Epithelial cell of proximal tubule (primary cell): ENCODE measurements at regions not wholly inside any gene's neighbourhood (a gene's known extent, or its start where the extent isn't known, plus 50 kb on each side); places are given as distances from the start of the nearest gene placed in this dataset.
"Not testable (repeated sequence)": the region's sequence is repeated elsewhere in the genome, so short reads cannot be mapped to it uniquely, and the experiment has no call there.

Experiments
- DNase-seq: peaks from one replicate; pipeline ENCODE4 v3.0.0-alpha.2; 2011; ENCODE audit warnings: low read depth
- H3K4me3 ChIP-seq: 2 replicates; pipeline ENCODE4 v1.5.1; 2011; ENCODE audit warnings: low read depth, mild to moderate bottlenecking, low read length
- TF ChIP-seq, protein P1 (sequence below): conservative IDR thresholded peaks from 2 replicates; pipeline ENCODE4 v1.5.1; 2012; ENCODE audit warnings: low read depth, mild to moderate bottlenecking, low read length

DNA sequence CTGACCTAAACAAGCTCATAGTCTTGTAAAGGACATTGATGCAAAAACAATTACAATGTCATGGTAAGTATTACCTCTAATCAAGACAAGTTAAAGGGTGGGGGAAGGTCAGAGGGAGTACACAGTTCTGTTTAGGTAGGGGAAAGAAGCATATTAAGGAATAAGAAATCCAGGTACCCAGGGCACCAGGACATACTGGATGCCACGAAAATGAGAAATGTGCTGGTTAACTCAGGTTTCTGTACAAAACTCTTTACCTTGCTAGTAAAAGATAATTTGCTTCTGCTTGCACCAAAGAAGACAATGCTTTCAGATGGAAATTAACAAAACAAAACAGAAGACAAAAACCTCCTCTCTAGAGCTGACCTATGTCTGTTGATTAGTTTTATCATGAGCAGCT is 70.7 kb upstream of the MED13 start:
- no peak overlapping the region for H3K4me3 ChIP-seq
- TF ChIP-seq, protein P1, sequence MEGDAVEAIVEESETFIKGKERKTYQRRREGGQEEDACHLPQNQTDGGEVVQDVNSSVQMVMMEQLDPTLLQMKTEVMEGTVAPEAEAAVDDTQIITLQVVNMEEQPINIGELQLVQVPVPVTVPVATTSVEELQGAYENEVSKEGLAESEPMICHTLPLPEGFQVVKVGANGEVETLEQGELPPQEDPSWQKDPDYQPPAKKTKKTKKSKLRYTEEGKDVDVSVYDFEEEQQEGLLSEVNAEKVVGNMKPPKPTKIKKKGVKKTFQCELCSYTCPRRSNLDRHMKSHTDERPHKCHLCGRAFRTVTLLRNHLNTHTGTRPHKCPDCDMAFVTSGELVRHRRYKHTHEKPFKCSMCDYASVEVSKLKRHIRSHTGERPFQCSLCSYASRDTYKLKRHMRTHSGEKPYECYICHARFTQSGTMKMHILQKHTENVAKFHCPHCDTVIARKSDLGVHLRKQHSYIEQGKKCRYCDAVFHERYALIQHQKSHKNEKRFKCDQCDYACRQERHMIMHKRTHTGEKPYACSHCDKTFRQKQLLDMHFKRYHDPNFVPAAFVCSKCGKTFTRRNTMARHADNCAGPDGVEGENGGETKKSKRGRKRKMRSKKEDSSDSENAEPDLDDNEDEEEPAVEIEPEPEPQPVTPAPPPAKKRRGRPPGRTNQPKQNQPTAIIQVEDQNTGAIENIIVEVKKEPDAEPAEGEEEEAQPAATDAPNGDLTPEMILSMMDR: no peak
- no peak for DNase-seq

DNA sequence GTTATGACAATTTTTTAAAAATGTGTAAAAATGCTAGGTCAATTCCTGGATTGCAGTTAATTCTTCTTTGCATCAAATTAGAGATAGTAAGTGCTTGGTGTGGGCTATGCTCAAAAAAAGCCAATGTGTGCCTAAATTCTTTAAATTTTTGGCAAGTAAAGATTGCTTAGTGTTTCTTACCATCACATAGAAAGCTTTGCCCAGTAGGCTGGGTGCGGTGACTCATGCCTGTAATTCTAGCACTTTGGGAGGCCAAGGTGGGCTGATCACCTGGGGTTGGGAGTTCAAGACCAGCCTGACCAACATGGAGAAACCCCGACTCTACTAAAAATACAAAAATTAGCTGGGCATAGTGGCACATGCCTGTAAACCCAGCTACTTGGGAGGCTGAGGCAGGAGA is 70.0 kb upstream of the MED13 start:
- not testable (repeated sequence) for H3K4me3 ChIP-seq, DNase-seq

DNA sequence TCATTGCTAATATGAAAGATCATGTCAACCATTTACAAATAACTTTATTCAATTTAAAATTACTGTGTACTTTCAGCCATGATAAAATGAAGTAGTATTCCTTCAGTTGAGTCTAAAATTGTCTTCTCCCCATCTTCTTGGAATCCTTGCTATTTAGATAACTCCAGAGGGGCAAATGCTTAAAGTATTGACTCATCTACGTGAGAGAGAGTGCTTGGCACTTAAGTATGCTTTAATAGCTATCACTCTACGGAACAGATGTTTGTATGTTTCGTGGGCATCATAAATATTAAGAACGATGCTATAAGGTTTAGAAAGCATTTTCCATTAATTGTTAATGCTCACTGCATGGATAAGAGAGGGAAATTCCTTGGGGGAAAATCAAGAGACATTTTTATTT is 69.3 kb upstream of the MED13 start:
- TF ChIP-seq, protein P1: no peak
- H3K4me3 ChIP-seq: no peak overlapping the region
- DNase-seq: no peak

DNA sequence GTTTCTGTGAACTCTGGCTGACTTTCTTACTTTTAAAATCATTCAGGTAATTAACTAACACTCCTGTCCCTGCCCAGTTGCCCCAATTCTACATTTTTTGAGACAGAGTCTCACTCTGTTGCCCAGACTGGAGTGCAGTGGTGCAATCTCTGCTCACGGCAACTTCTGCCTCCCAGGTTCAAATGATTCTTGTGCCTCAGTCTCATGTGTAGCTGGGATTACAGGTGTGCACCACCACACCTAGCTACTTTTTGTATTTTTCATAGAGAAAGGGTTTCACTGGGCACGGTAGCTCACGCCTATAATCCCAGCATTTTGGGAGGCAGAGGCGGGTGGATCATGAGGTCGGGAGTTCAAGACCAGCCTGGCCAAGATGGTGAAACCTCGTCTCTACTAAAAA is 66.2 kb upstream of the MED13 start:
- not testable (repeated sequence) for H3K4me3 ChIP-seq, DNase-seq

DNA sequence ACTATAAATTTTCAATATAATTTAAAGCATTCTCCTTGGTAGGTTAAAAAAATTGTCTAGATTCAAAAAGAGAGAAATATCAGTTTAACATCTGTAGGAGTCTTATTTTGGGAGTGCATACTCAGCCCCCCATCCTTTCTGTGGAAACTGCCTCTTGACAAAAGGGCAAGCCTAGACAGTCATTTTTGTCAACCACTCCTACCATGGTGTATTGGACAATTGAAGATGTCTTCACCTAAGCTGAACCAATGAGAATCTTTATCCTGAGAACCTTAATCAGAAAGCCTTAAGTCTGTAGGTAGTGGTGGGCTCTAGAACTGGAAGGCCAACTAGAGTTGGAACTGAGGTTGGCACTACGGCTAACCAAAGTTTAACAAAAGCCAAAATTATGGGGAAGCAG is 65.7 kb upstream of the MED13 start:
- TF ChIP-seq, protein P1: no peak
- H3K4me3 ChIP-seq: no peak overlapping the region
- no peak for DNase-seq

DNA sequence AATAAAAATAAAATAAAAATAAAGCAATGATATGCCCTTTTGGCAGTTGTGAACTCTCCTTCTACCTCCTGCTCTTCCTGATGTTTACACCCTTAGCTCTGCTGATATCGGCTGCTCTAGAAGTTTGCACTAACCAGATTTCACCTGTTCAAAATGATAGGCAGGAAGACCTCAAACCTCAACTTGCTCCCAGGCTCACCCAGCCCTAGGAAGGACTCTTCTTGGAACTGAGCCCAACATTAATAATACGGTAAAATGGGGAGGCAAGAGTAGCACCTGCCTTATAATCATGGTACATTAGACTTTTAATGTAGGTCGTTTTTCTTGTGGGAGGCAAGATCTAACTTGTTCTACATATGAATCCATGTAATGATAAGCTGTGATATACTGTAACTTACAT is 61.2 kb upstream of the MED13 start:
- DNase-seq: no peak
- no peak overlapping the region for H3K4me3 ChIP-seq
- TF ChIP-seq, protein P1: no peak

DNA sequence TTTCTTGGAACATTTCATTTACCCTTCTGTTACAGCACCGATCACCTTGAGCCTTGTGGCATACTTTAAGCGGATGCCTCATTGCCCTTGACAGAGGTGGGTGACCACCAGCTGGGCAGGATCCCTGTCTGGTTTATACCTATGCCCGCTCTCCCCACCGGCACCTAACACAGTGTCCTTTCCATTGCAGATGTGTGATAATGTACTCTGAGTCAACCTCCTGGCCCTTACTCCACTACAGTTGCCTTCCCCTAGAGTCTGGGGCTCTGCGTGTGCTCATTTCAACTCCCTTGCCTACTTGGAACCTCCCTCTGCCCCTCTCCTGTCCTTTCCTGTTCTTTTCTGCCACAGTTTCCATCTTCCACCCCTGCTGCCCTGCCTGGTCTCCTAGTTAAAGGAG is 60.2 kb upstream of the MED13 start:
- no peak overlapping the region for H3K4me3 ChIP-seq
- TF ChIP-seq, protein P1: no peak
- no peak for DNase-seq

DNA sequence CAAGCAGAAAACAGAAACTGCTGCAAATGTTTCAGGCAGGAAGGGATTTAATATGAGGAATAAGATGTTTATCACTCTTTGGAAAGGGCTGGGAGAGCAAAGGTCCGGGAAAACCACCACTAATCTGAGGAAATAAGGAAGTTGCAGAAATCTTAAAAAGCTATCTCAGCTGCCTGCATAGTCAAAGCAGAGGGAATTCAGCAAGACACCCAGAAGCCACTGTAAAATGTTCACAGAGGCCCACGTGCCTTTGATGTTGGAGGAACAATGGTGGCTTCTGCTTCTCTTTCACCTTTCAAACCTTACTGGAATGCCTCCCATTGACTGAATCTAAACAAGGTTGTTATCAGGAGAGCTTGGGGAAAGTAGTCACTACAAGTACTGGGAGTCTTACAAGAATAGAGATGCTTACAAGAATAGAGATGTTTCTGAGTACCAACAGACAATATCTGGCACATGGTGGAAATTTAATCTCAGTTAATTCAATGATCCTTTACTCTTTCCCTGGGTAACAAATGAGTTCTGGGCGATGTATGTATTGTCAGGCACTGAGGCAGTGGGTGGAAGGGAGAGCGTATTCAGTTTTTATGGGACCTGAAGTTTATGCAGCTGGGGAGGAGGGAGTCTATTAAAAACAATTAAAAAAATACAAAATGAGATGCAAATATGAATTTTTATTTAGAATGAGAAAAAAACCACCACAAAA is 56.1 kb upstream of the MED13 start:
- no peak for DNase-seq
- no peak overlapping the region for H3K4me3 ChIP-seq
- TF ChIP-seq, protein P1: no peak
